Non-pigmented ciliary epithelial cell (primary cell): ENCODE measurements at regions not wholly inside any gene's neighbourhood (a gene's known extent, or its start where the extent isn't known, plus 50 kb on each side); places are given as distances from the start of the nearest gene placed in this dataset.
A peak's percentile ranks its signal among the peaks of the same experiment; 100 is the strongest.
"Not testable (repeated sequence)": the region's sequence is repeated elsewhere in the genome, so short reads cannot be mapped to it uniquely, and the experiment has no call there.

ENCODE experiments used
- DNase-seq: peaks from one replicate; pipeline ENCODE4 v3.0.0-alpha.2; 2010; ENCODE audit warnings: low read depth

- no peak for DNase-seq
Observed at GRCh38 chr4:66028668-66029067, 358.4 kb upstream of the EPHA5 start.

- no peak for DNase-seq
Observed at GRCh38 chr4:66023061-66023460, 352.8 kb upstream of the EPHA5 start.

- no peak for DNase-seq
Observed at GRCh38 chr4:66017671-66018070, 347.4 kb upstream of the EPHA5 start.

DNA sequence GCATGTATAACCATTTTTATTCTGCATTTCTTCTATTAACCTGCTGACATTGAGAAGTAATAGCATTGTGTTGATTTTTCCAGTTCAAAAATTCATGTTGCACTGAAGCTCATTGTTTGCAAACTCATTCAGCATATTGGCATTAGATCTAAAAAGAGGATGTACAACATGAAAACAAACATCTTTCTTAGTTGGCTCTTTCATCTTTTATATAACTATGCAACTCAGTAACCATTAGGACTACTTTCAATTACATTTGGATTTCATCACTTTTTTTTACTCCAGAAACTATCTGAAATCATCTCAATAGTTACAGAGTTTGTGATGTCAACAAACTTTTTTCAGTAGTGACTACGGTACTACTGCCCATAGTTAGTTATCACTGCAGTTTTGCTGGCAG is 346.0 kb upstream of the EPHA5 start:
- no peak for DNase-seq

- DNase-seq: no peak
Observed at GRCh38 chr4:66014146-66014765, 344.0 kb upstream of the EPHA5 start.

GRCh38 chr4:66000510-66001117 is 330.3 kb upstream of the EPHA5 start:
- DNase-seq: peak; percentile 9

- DNase-seq: no peak
Observed at GRCh38 chr4:65999518-65999871, 329.2 kb upstream of the EPHA5 start.

GRCh38 chr4:65998807-65999517 is 328.7 kb upstream of the EPHA5 start:
- not testable (repeated sequence) for DNase-seq

DNA sequence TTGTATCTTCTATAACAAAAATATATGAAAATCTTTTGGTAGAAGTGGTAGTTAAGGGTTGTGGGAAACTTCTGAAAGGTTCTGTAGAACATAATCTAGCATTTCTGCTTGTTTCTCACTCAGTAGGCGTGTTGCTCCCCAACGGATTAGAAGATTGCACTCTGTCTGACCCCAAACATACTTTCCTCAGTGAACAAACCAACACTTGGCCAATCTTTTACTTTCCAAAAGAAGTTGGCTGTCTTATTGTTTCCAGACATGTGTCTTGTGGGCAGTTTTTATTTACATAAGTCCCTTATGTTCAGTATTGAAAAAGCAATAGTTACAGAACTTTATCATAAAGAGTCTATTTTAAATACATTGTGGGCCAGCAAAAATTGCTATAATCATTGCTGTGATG is 312.8 kb upstream of the EPHA5 start:
- peak; percentile 22 for DNase-seq

GRCh38 chr4:65976287-65976686 is 306.0 kb upstream of the EPHA5 start:
- no peak for DNase-seq

DNA sequence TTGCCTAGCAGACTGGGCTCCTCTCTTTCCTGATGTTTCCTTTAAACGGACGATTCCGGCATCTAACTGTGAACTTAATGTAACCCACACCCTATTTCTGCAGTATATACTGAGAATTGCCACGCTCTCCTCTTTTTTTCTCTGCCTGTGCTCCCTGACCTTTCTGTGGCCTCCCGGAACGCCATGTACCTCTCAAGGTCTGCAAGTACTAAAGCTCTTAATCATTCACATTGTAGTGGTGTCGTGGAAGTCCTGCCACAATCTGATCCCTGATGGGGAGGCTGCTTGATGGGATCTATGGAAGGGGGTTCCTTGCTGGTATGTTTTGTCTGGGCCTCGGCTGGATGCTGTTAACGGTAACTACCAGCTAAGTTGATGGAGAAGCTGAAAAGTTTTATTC is 302.9 kb upstream of the EPHA5 start:
- DNase-seq: no peak

GRCh38 chr4:65971686-65972085 is 301.4 kb upstream of the EPHA5 start:
- no peak for DNase-seq

DNA sequence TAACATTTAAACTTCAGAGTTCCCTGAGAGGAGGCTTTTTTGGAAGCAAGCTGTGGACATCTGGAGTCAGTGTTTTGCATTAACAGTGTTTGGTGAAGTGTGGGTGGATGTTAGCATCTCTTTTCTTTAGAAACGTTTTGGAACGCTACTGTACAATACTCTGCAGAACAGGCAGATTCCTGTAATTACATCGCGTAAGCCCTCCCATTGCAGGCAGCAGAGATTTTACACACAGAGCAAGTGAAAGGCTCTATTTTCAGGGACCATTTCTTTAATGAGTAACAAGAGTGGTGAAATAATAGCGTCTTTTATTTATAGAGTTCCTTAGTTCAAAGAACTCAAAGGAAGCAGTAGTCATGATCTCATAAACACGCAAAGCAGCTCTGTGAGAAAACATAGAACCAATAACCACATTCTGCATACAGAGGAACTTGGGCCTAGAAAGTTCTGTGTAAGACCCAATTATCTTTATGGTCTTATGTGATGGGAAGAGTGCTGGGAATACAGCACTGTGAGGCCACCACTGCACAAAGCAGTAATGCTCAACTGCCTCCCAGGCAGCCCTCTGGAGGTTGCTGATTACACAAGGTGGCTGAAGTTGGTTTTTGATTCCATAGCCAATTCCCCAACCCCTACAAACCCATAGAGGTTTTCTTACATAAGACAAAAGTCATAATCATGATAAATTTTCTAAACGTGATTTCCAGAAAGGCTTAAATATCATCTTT is 298.7 kb upstream of the EPHA5 start:
- no peak for DNase-seq

GRCh38 chr4:65960751-65961150 is 290.5 kb upstream of the EPHA5 start:
- DNase-seq: no peak

DNA sequence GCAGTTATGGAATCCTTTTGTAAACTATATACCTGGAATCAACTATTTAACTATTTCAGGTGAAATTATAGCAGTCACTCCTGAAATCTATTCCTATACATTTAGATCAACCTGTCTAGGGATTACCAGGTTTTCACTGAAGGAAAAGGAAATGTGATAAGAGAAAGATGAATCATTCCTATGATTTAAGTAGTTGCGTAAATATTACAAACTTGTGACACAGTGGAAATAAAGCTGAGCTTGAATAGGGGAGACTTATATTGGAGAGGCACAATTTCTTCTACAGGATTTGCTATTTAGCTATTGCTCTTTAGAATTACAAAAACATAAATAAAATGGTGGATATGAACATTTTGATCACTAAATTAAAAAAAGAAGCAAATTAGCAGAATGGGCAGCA is 284.1 kb upstream of the EPHA5 start:
- no peak for DNase-seq

- DNase-seq: no peak
Observed at GRCh38 chr4:65951177-65951576, 280.9 kb upstream of the EPHA5 start.

GRCh38 chr4:65943076-65943475 is 272.8 kb upstream of the EPHA5 start:
- peak; percentile 81 for DNase-seq

DNA sequence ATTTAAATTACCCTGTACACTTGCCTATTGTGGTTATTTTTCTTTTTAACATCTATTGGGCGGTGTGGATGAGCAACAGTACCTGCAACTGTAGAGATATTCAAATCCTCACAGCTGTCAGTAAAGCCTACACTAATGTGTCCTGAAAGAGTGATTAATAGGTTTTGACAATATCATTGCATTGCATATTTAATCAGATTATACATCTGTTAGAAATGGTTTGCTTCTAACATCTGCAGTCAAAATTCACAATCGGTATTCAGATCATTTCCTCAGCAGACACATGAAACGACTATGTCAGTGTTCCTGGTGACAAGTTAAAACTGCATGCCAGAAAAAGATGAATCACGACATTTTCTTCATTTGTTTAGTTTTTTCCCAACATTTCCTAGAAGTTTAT is 254.6 kb upstream of the EPHA5 start:
- no peak for DNase-seq

DNA sequence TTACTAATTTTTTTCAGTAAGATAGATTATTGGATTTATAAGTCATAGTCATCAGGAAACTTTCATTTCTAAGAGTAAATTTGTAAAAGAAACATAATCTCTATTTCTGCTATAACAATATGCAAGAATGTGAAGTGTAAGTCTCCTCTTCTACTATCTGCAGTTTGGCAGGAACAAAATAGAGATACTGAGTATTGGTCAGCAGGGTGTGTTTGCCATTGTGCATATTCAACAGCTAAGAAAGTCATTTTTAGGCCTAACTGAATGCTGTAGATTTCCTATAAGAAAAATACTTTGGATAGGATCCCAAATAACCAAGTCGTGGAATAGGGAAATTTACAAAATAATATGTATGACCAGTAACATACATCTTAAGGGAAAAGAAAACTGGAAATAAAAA is 253.3 kb upstream of the EPHA5 start:
- DNase-seq: no peak

GRCh38 chr4:65921180-65921579 is 250.9 kb upstream of the EPHA5 start:
- DNase-seq: no peak

- no peak for DNase-seq
Observed at GRCh38 chr4:65918872-65919271, 248.6 kb upstream of the EPHA5 start.

DNA sequence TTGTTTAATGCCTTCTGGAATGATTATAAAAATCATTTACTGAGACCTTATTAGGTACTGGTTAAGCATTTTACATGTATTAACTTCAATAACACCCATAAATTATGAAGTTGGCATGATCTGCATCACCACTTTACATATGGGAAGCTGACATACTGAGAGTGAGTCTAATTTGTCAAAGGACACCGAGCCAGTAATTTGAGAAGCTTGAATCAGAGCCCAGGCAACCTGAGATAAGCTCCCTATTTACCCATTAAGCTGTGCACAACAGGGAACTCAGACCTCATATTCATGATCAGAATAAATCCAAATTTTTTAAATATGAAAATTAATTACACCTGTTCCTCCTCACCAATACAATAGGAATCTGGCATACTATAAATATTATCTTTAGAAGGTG is 247.9 kb upstream of the EPHA5 start:
- DNase-seq: no peak

- DNase-seq: peak; percentile 45
Observed at GRCh38 chr4:65917486-65917885, 247.2 kb upstream of the EPHA5 start.
